ENCODE measurements at regions not wholly inside any gene's neighbourhood (a gene's known extent, or its start where the extent isn't known, plus 50 kb on each side); places are given as distances from the start of the nearest gene placed in this dataset.
"Not testable (repeated sequence)": the region's sequence is repeated elsewhere in the genome, so short reads cannot be mapped to it uniquely, and the experiment has no call there.

- no peak for DNase-seq (ENCODE audit: low spot score)
These were observed 2123.7 kb upstream of the RAG2 start for GRCh38 chr11:38721586-38722315.

- no peak for DNase-seq (ENCODE audit: low spot score)
These were observed 2120.6 kb upstream of the RAG2 start for GRCh38 chr11:38718659-38719058.

- DNase-seq (ENCODE audit: low spot score), result no peak
These were observed 2120.0 kb upstream of the RAG2 start for GRCh38 chr11:38718049-38718448.

GRCh38 chr11:38711110-38711509 is 2113.1 kb upstream of the RAG2 start:
- no peak for DNase-seq (ENCODE audit: low spot score)

- no peak for DNase-seq (ENCODE audit: low spot score)
These were observed 2112.2 kb upstream of the RAG2 start for GRCh38 chr11:38710262-38710661.

- DNase-seq (ENCODE audit: low spot score), result no peak
These were observed 2102.1 kb upstream of the RAG2 start for GRCh38 chr11:38700111-38700510.

GRCh38 chr11:38693306-38693705 is 2095.3 kb upstream of the RAG2 start:
- DNase-seq (ENCODE audit: low spot score), result no peak

- DNase-seq (ENCODE audit: low spot score), result not testable (repeated sequence)
These were observed 2092.2 kb upstream of the RAG2 start for GRCh38 chr11:38690211-38690610.

- no peak for DNase-seq (ENCODE audit: low spot score)
These were observed 2089.0 kb upstream of the RAG2 start for GRCh38 chr11:38687008-38687407.

GRCh38 chr11:38683484-38683883 is 2085.4 kb upstream of the RAG2 start:
- no peak for DNase-seq (ENCODE audit: low spot score)

GRCh38 chr11:38680746-38681145 is 2082.7 kb upstream of the RAG2 start:
- DNase-seq (ENCODE audit: low spot score), result no peak

GRCh38 chr11:38680166-38680565 is 2082.1 kb upstream of the RAG2 start:
- DNase-seq (ENCODE audit: low spot score), result no peak

- no peak for DNase-seq (ENCODE audit: low spot score)
These were observed 2074.4 kb upstream of the RAG2 start for GRCh38 chr11:38672445-38672844.

GRCh38 chr11:38667359-38667758 is 2069.3 kb upstream of the RAG2 start:
- DNase-seq (ENCODE audit: low spot score), result no peak

- DNase-seq (ENCODE audit: low spot score), result no peak
These were observed 2050.6 kb upstream of the RAG2 start for GRCh38 chr11:38648604-38649003.

- no peak for DNase-seq (ENCODE audit: low spot score)
These were observed 2048.3 kb upstream of the RAG2 start for GRCh38 chr11:38646382-38646781.

- DNase-seq (ENCODE audit: low spot score), result no peak
These were observed 2042.8 kb upstream of the RAG2 start for GRCh38 chr11:38640854-38641253.

GRCh38 chr11:38612701-38613100 is 2014.7 kb upstream of the RAG2 start:
- DNase-seq (ENCODE audit: low spot score), result no peak

GRCh38 chr11:38601371-38601770 is 2003.3 kb upstream of the RAG2 start:
- DNase-seq (ENCODE audit: low spot score), result not testable (repeated sequence)

- no peak for DNase-seq (ENCODE audit: low spot score)
These were observed 2000.4 kb upstream of the RAG2 start for GRCh38 chr11:38598418-38598817.

- DNase-seq (ENCODE audit: low spot score), result not testable (repeated sequence)
These were observed 1997.5 kb upstream of the RAG2 start for GRCh38 chr11:38595359-38596016.

GRCh38 chr11:38594895-38595294 is 1996.9 kb upstream of the RAG2 start:
- no peak for DNase-seq (ENCODE audit: low spot score)

- DNase-seq (ENCODE audit: low spot score), result no peak
These were observed 1995.6 kb upstream of the RAG2 start for GRCh38 chr11:38593649-38594048.

- DNase-seq (ENCODE audit: low spot score), result no peak
These were observed 1984.7 kb upstream of the RAG2 start for GRCh38 chr11:38582756-38583155.
